Sigmoid colon (tissue), 3 donors: ENCODE measurements at regions not wholly inside any gene's neighbourhood (a gene's known extent, or its start where the extent isn't known, plus 50 kb on each side); places are given as distances from the start of the nearest gene placed in this dataset.
"Not testable (repeated sequence)": the region's sequence is repeated elsewhere in the genome, so short reads cannot be mapped to it uniquely, and the experiment has no call there.

Experiments
- POLR2A ChIP-seq, 2 donors: fragments of 450-650 bp; IDR thresholded peaks; one replicate each; pipeline ENCODE4 v1.6.1; 2016; ENCODE audit warnings: antibody characterized with exemption in 2 of 2, mild to moderate bottlenecking in 2 of 2, moderate library complexity in 2 of 2
- TF ChIP-seq, protein P1 (sequence below), 4 experiments: fragments of 450-650 bp in 3 of 4; fragments of 200-600 bp in 1 of 4; IDR thresholded peaks; one replicate each; pipeline ENCODE4 v1.5.1; 2016 to 2019; ENCODE audit warnings: antibody characterized with exemption in 4 of 4, mild to moderate bottlenecking in 3 of 4, moderate library complexity in 2 of 4

DNA sequence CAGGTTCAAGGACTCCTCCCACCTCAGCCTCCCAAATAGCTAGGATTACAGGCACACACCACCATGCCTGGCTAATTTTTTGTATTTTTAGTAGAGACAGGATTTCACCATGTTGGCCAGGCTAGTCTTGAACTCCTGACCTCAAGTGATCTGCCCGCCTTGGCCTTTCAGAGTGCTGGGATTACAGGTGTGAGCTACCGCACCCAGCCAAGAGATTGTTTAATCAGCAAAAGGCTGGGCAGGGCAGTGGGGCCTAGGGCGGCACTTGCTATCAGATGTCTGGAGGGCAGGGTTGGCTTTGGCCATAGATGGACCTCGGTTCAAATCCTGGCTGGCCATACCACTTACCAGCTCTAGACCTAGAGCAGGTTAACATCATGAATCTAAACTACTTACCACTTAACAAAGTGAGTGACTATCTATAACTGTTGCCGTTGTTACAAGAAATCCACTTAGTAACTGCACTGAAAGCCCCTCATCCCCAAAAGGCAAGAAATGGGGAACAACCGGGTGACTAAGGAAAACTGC is 60.9 kb upstream of the BCL2L14 start:
- TF ChIP-seq POLR2A (IDR thresholded peaks at IDR 0.05), result not testable (repeated sequence)
- TF ChIP-seq, protein P1, sequence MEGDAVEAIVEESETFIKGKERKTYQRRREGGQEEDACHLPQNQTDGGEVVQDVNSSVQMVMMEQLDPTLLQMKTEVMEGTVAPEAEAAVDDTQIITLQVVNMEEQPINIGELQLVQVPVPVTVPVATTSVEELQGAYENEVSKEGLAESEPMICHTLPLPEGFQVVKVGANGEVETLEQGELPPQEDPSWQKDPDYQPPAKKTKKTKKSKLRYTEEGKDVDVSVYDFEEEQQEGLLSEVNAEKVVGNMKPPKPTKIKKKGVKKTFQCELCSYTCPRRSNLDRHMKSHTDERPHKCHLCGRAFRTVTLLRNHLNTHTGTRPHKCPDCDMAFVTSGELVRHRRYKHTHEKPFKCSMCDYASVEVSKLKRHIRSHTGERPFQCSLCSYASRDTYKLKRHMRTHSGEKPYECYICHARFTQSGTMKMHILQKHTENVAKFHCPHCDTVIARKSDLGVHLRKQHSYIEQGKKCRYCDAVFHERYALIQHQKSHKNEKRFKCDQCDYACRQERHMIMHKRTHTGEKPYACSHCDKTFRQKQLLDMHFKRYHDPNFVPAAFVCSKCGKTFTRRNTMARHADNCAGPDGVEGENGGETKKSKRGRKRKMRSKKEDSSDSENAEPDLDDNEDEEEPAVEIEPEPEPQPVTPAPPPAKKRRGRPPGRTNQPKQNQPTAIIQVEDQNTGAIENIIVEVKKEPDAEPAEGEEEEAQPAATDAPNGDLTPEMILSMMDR (IDR thresholded peaks at IDR 0.05), result not testable (repeated sequence)
